GM13977 (cell line): ENCODE measurements at regions not wholly inside any gene's neighbourhood (a gene's known extent, or its start where the extent isn't known, plus 50 kb on each side); places are given as distances from the start of the nearest gene placed in this dataset.
"Not testable (repeated sequence)": the region's sequence is repeated elsewhere in the genome, so short reads cannot be mapped to it uniquely, and the experiment has no call there.

ENCODE experiments used
- DNase-seq: peaks from one replicate; pipeline ENCODE4 v3.0.0; 2012; ENCODE audit warnings: low spot score
- CTCF ChIP-seq: IDR thresholded peaks from 2 replicates; pipeline ENCODE4 v1.5.1; 2012; ENCODE audit warnings: mild to moderate bottlenecking, control low read depth; ENCODE audit not compliant: insufficient read depth; ENCODE audit errors: extremely low read depth, missing control alignments
- in situ Hi-C: fragments of 300-500 bp; cut with MboI; formaldehyde crosslinking; loops from one replicate; pipeline ENCODE4 v1.12.0; 2022; ENCODE audit warnings: low sequenced_read_pairs, low pct_unique_long_range_greater_than_20kb, mixed read lengths, inconsistent platforms; ENCODE audit not compliant: unreplicated experiment

GRCh38 chrX:150084496-150085229, 146.4 kb upstream of the EOLA2 start:
- TF ChIP-seq CTCF = no peak
- no peak for DNase-seq
- in situ Hi-C loops = no loop called here

GRCh38 chrX:150085881-150086280, 147.6 kb upstream of the EOLA2 start:
- no peak for TF ChIP-seq CTCF
- in situ Hi-C loops = no loop called here
- DNase-seq = no peak

- no peak for TF ChIP-seq CTCF
- in situ Hi-C loops = no loop called here
- no peak for DNase-seq
These were observed 148.1 kb upstream of the EOLA2 start for GRCh38 chrX:150086371-150086770.

- TF ChIP-seq CTCF = no peak
- DNase-seq = no peak
- in situ Hi-C loops = no loop called here
These were observed 149.3 kb upstream of the EOLA2 start for GRCh38 chrX:150087612-150088011.

- TF ChIP-seq CTCF = no peak
- in situ Hi-C loops = no loop called here
- no peak for DNase-seq
These were observed 149.8 kb upstream of the EOLA2 start for GRCh38 chrX:150088042-150088441.

- no peak for TF ChIP-seq CTCF
- in situ Hi-C loops = no loop called here
- no peak for DNase-seq
These were observed 150.7 kb upstream of the EOLA2 start for GRCh38 chrX:150088766-150089518.

GRCh38 chrX:150091300-150091699, 153.0 kb upstream of the EOLA2 start:
- in situ Hi-C loops, DNase-seq: not testable (repeated sequence)
